GM21619 (cell line): ENCODE measurements at regions not wholly inside any gene's neighbourhood (a gene's known extent, or its start where the extent isn't known, plus 50 kb on each side); places are given as distances from the start of the nearest gene placed in this dataset.

Experiments used
- ATAC-seq: cut with Tn5 transposase; IDR thresholded peaks from one replicate; pipeline ENCODE4 v1.9.1; 2021; ENCODE audit not compliant: unreplicated experiment

GRCh38 chr1:63169057-63169456, 153.3 kb upstream of the FOXD3 start:
- no peak for ATAC-seq

DNA sequence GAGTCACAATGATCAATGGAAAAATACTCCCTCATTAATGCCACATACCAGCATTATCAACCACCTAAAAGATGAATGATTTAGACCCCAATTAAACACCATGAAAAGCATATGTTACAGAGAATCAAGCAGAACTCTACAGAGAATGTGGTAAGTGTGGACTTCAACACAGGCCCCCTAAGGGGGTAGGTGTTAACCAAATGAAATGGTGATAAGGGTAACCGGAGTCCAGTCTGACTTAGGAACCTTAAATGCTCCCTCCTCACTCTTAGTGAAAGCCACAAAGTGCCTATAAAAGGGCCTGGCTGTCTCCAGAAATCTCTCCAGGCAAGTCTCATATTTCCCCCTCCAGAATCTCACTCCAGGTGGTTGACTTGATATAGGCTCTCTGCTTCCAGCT, 149.2 kb upstream of the FOXD3 start:
- ATAC-seq = no peak

DNA sequence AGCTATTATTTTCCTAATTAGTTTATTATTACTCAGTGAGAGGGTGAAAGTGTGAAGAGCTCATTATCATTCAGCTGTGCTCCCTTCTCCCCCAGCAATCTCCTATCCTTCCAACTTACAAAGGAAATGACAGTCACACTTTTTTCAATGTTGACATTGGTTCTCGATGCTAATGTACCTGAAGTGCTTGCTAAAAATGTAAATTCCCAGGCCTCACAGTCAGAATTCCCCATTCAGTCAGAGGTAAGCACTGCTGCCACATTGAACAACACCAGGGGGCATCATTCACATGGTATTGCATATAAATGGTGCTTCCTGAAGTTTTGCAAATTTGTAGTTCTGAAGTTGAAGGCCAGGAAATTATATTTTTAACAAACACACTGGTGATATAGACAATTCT, 132.7 kb upstream of the FOXD3 start:
- ATAC-seq = no peak

GRCh38 chr1:63190171-63190570, 132.2 kb upstream of the FOXD3 start:
- ATAC-seq = no peak

DNA sequence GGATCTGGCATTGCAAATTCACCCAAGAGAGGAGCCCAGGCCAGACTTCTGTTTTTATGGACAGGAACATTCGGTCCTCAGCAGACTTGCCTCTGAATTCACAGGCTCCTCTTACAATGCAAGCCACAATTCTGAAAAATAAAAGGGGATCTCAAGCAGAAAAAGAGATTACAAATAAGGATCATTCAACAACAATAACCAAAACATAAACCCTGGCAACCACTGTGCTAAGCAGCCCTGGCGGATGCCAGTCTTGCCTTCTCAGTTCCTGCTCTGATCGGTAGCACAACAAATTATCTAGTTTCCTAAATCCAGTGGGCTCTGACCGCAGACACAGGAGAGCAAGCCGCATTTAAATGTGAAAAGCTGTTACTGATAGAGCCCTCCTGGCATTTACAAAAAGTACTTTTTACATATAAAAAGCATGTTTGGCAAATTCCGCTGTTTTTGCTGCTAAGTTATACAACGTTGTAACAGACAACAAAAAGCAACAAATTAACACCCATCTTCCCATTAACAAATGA, 123.4 kb upstream of the FOXD3 start:
- ATAC-seq = no peak

GRCh38 chr1:63199706-63200335, 122.5 kb upstream of the FOXD3 start:
- no peak for ATAC-seq

GRCh38 chr1:63200676-63201075, 121.7 kb upstream of the FOXD3 start:
- ATAC-seq = no peak

- ATAC-seq = no peak
Measured at GRCh38 chr1:63203641-63204040, 118.7 kb upstream of the FOXD3 start.

- ATAC-seq = no peak
Measured at GRCh38 chr1:63205776-63206175, 116.6 kb upstream of the FOXD3 start.

GRCh38 chr1:63214553-63214952, 107.8 kb upstream of the FOXD3 start:
- no peak for ATAC-seq

DNA sequence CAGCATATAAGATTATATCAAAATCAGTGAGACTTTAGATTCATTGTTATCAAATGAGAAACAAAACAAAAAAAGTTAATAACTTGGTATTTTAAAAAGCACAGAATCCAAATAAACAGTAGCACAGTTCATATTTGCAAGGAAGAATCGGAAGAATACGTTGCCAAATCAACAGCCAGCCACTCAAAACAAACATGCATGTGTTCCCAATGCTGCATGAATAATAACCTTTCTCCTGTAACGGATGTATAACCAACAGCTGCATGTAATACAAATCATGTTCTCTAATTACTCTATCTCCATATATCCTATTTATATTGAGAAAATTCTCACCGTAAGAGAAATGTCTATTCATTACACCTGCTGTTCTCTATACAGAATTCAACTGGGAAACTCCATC, 98.9 kb upstream of the FOXD3 start:
- no peak for ATAC-seq

- ATAC-seq = no peak
Measured at GRCh38 chr1:63230722-63231121, 91.6 kb upstream of the FOXD3 start.

DNA sequence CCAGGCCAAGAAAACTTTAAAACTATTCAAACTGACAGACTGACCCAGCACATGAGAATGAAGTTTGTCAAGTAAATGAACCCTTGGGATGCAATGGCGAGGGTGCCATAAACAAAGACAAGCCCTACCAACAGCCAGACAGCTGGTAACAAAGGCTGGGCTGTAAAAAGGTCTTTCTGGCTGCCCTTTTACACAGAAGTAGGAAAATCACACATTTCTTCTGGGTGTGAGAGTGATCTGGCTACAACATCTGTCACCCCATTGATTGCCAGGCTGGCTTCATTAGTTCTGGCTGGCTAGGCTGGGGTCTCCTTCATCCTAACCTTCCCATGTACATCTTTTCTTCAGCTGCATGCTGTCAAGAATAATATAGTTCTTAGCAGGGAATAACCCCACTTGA, 83.6 kb upstream of the FOXD3 start:
- no peak for ATAC-seq

- ATAC-seq = no peak
Measured at GRCh38 chr1:63245186-63245585, 77.2 kb upstream of the FOXD3 start.

DNA sequence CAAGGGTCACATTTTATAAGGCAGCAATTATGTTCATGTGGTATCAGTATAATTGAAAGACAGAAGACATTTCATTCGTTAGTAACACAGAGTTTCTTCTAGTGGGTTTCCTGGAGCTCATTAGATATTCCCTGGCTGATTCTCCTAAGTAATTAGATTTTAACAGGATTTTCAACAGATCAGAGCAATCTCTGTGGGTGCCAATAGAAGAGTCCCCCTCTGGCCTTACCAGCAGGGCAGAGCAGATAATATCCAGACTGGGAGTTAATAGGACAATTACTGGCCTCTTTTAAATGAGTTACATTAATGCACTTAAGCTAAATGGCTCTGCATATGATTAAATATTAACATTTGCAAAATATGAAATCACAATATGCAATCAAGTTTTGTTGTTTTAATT, 74.2 kb upstream of the FOXD3 start:
- ATAC-seq = no peak

DNA sequence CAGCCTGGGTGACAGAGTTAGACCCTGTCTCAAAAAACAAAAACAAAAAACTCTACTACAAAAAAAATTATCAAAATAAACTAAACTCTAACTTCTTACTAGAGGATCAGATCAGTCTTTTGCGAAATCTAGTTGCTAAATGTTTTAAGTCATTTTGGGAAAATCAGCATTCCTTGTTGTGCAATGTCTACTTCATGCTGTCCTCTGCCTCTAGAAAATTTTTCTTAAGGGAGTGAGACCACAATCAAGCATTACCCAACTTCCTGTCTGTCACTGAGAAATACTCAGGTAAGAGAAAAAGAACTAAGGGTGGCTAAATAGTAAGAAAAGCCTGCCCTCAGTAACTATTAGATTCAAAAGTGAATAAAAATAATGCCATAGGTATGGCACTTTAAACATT, 67.2 kb upstream of the FOXD3 start:
- ATAC-seq = no peak

DNA sequence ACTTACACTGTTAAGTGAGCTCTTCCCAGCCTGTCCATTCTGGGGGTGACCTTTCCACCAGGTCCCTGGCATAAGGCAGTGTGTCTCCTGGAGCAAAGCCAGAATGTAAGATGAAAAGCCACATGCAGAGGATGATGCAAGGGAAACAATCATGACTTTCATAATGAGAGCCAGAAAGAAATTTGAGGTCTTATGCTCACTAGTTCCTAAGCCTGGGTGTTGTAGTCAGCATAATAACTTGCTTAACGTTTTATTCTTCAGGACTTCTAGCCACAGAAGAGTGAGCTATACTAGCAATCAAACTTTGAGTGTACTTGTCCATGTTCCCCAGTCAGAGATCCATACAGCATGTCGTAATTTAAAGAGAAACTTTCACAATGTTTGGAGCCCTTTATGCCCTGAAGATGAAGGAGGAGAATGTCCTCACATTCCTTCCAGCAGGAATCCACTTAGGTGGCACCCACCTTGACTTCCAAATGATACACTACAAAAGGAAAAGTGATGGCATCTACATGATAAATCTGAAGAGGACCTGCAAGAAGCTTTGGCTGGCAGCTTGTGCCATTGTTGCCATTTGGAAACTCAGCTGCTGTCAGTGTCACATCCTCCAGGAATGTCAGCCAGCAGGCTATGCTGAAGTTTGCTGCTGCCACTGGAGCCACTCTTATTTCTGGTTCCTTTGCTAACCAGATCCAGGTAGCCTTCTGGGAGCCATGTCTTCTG, 60.5 kb upstream of the FOXD3 start:
- ATAC-seq = no peak

GRCh38 chr1:63262459-63262770, 60.0 kb upstream of the FOXD3 start:
- ATAC-seq = no peak

- ATAC-seq = no peak
Measured at GRCh38 chr1:63264161-63264560, 58.2 kb upstream of the FOXD3 start.

- ATAC-seq = no peak
Measured at GRCh38 chr1:63266857-63267256, 55.5 kb upstream of the FOXD3 start.

- no peak for ATAC-seq
Measured at GRCh38 chr1:63268876-63269275, 53.5 kb upstream of the FOXD3 start.

- no peak for ATAC-seq
Measured at GRCh38 chr1:63269571-63269970, 52.8 kb upstream of the FOXD3 start.
